ENCODE measurements at regions not wholly inside any gene's neighbourhood (a gene's known extent, or its start where the extent isn't known, plus 50 kb on each side); places are given as distances from the start of the nearest gene placed in this dataset.

GRCh38 chr14:58816416-58817115 lies 178.8 kb downstream of the DACT1 start:
- Histone ChIP-seq H2BK12ac (ENCODE audit: insufficient read length, low read depth, low read length) (no peak overlapping the region), H2BK15ac (ENCODE audit: low read depth, low read length) (no peak overlapping the region), H3K56ac (ENCODE audit: insufficient read length, low read depth, low read length) (no peak overlapping the region), H2AK5ac (ENCODE audit: insufficient read length, low read length) (no peak overlapping the region), H3K79me2 (ENCODE audit: insufficient read depth, low read length) (no peaks in the 10 kb centered on the region), H3K9ac (ENCODE audit: extremely low read depth, insufficient read length, low read length) (no peak overlapping the region), H3K79me1 (ENCODE audit: insufficient read depth, low read depth, low read length, poor library complexity, severe bottlenecking) (no peaks in the 10 kb centered on the region), H3K4me2 (ENCODE audit: insufficient read depth, insufficient read length, low read length) (no peak overlapping the region), H4K91ac (ENCODE audit: insufficient read length, low read depth, low read length) (no peak overlapping the region), H2BK20ac (ENCODE audit: low read depth, low read length, poor library complexity, severe bottlenecking) (no peak overlapping the region), H3K9me3 (ENCODE audit: control insufficient read depth, low read depth, low read length) (no peaks in the 10 kb centered on the region), H3K23ac (ENCODE audit: insufficient read length, low read depth, low read length) (no peak overlapping the region), H3K4me1 (ENCODE audit: insufficient read depth, low read length) (no peaks in the 10 kb centered on the region), H3T11ph (ENCODE audit: low read length) (no peak overlapping the region), H4K20me1 (ENCODE audit: control insufficient read depth, insufficient read depth, insufficient read length) (no peaks in the 10 kb centered on the region), H3K18ac (ENCODE audit: insufficient read length, low read depth, low read length) (no peak overlapping the region), H3K27ac (ENCODE audit: insufficient read length, low read depth, low read length) (no peak overlapping the region), H3K27me3 (ENCODE audit: insufficient read depth, low read length) (no peaks in the 10 kb centered on the region), H2BK5ac (ENCODE audit: insufficient read length, low read length) (no peak overlapping the region), H2BK120ac (ENCODE audit: low read depth, low read length, poor library complexity, severe bottlenecking) (no peak overlapping the region), H4K5ac (ENCODE audit: insufficient read length, low read depth, low read length) (no peak overlapping the region), H3K23me2 (ENCODE audit: insufficient read length, low read depth, low read length, poor library complexity, severe bottlenecking) (no peaks in the 10 kb centered on the region), H2AFZ (ENCODE audit: low read length) (no peak overlapping the region), H3K14ac (ENCODE audit: insufficient read depth, low read length) (no peak overlapping the region), H4K8ac (replicated peaks; ENCODE audit: insufficient read length, low read depth, low read length) (no peak overlapping the region), H3K4ac (ENCODE audit: low read depth, low read length) (no peak overlapping the region)
- no peak overlapping the region for H3K27ac Mint-ChIP-seq
- WGBS (ENCODE audit: extremely low coverage, insufficient read length, low lambda C conversion rate), result no CpG with 5 or more reads among the region's 7 CpGs
- H3K36me3 Mint-ChIP-seq (ENCODE audit: insufficient read depth in 1 of 3, low read depth in 3 of 3), result no peaks in the 10 kb centered on the region
- no peak for DNase-seq
- H3K27me3 Mint-ChIP-seq (ENCODE audit: low read depth), result no peaks in the 10 kb centered on the region; the same call in 1 of the 2 replicates
- TF ChIP-seq CTCF (conservative IDR thresholded peaks at IDR 0.05), result no peak
- H3K4me3 Mint-ChIP-seq, result no peak overlapping the region
- no peaks in the 10 kb centered on the region for H3K9me3 Mint-ChIP-seq
- H3K4me1 Mint-ChIP-seq, result no peaks in the 10 kb centered on the region
